HepG2 (cell line): ENCODE measurements at regions not wholly inside any gene's neighbourhood (a gene's known extent, or its start where the extent isn't known, plus 50 kb on each side); places are given as distances from the start of the nearest gene placed in this dataset.

ENCODE experiments used
- HNRNPH1 ChIP-seq: fragments of 200-400 bp; formaldehyde crosslinking; optimal IDR thresholded peaks from 2 replicates; pipeline ENCODE3; 2017; ENCODE audit warnings: mild to moderate bottlenecking, low read depth, low read length
- KDM3A ChIP-seq: IDR thresholded peaks from 2 replicates; pipeline ENCODE4 v1.6.1; 2018; ENCODE audit warnings: low read depth, missing compliant biosample characterization
- TCF7 ChIP-seq: sonication (generic); IDR thresholded peaks from 2 replicates; pipeline ENCODE4 v1.6.1; 2016; ENCODE audit warnings: antibody characterized with exemption, low read depth
- ZBTB42 ChIP-seq: sonication (generic); formaldehyde crosslinking; IDR thresholded peaks from 2 replicates; pipeline ENCODE4 v1.5.0; 2020; ENCODE audit warnings: mild to moderate bottlenecking, missing genetic modification reagents
- ZC3H4 ChIP-seq: sonication (generic); formaldehyde crosslinking; IDR thresholded peaks from 2 replicates; pipeline ENCODE4 v1.4.0; 2020; ENCODE audit warnings: missing genetic modification reagents, borderline replicate concordance
- ZHX1 ChIP-seq: sonication (generic); formaldehyde crosslinking; IDR thresholded peaks from 2 replicates; pipeline ENCODE4 v1.8.1; 2022; ENCODE audit warnings: low read depth, mild to moderate bottlenecking, missing genetic modification reagents
- ZNF24 ChIP-seq: fragments of 450-650 bp; IDR thresholded peaks from 2 replicates; pipeline ENCODE4 v1.6.1; 2017; ENCODE audit warnings: antibody characterized with exemption, mild to moderate bottlenecking
- ZNF264 ChIP-seq: sonication (generic); formaldehyde crosslinking; IDR thresholded peaks from 2 replicates; pipeline ENCODE4 v1.4.0; 2020; ENCODE audit warnings: missing genetic modification reagents
- ZNF280B ChIP-seq: sonication (generic); formaldehyde crosslinking; IDR thresholded peaks from 2 replicates; pipeline ENCODE4 v1.5.0; 2020; ENCODE audit warnings: missing genetic modification reagents, mild to moderate bottlenecking, borderline replicate concordance
- ZNF607 ChIP-seq: sonication (generic); formaldehyde crosslinking; IDR thresholded peaks from 2 replicates; pipeline ENCODE4 v1.5.1; 2020; ENCODE audit warnings: missing genetic modification reagents, mild to moderate bottlenecking, borderline replicate concordance
- ZXDC ChIP-seq: sonication (generic); formaldehyde crosslinking; IDR thresholded peaks from 2 replicates; pipeline ENCODE4 v1.5.0; 2020; ENCODE audit warnings: mild to moderate bottlenecking, missing genetic modification reagents
- TF ChIP-seq, protein P1 (sequence below): sonication (generic); formaldehyde crosslinking; IDR thresholded peaks from 2 replicates; pipeline ENCODE4 v1.8.0; 2023; ENCODE audit warnings: mild to moderate bottlenecking, missing genetic modification reagents
- TF ChIP-seq, protein P2 (sequence below): sonication (generic); formaldehyde crosslinking; IDR thresholded peaks from 2 replicates; pipeline ENCODE4 v1.4.0; 2020; ENCODE audit warnings: mild to moderate bottlenecking, missing genetic modification reagents
- TF ChIP-seq, protein P3 (sequence below): sonication (generic); formaldehyde crosslinking; IDR thresholded peaks from 2 replicates; pipeline ENCODE4 v1.4.0; 2020; ENCODE audit warnings: missing genetic modification reagents, borderline replicate concordance
- TF ChIP-seq, protein P4 (sequence below): fragments of 450-650 bp; IDR thresholded peaks from 2 replicates; pipeline ENCODE4 v1.6.1; 2017

DNA sequence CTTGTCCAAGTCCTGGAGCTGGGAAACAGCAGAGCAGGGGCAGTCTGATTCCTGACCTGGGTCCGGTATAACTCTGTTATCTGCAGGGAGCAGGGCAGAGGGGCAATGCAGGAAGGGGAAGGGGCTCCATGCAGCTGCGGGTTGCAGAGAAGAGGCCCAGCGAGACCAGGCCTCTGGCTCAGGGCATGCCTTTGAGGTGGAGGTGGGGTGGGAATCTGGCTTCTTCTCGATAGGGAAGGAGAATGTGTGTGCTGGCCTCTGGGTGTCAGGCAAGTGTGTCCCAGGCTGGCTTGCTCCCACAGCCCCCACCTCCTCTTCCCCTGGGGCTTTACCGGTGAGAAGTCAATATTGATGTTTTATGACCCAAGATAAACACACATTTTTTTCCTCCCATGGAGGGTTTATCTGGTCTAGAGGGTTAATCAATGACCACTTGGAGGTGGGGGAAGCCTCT is 187.1 kb upstream of the HAAO start (continued):
- no peak for TF ChIP-seq HNRNPH1
- no peak for TF ChIP-seq ZC3H4 (CRISPR knock-in tag)
- peak; percentile 55; the same call in 1 of the 2 replicates for TF ChIP-seq ZNF280B (CRISPR knock-in tag)
- peak; percentile 72 for TF ChIP-seq ZNF24
- TF ChIP-seq, protein P1, sequence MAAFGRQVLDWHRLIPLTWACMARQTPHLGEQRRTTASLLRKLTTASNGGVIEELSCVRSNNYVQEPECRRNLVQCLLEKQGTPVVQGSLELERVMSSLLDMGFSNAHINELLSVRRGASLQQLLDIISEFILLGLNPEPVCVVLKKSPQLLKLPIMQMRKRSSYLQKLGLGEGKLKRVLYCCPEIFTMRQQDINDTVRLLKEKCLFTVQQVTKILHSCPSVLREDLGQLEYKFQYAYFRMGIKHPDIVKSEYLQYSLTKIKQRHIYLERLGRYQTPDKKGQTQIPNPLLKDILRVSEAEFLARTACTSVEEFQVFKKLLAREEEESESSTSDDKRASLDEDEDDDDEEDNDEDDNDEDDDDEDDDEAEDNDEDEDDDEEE, result peak; percentile 90; the same call in 1 of the 2 replicates
- peak; percentile 75; the same call in 1 of the 2 replicates for TF ChIP-seq ZHX1 (CRISPR knock-in tag)
- TF ChIP-seq ZNF264 (CRISPR knock-in tag), result peak; percentile 82; the same call in 1 of the 2 replicates
- TF ChIP-seq ZBTB42 (CRISPR knock-in tag), result peak; percentile 73; the same call in 1 of the 2 replicates
- TF ChIP-seq, protein P2, sequence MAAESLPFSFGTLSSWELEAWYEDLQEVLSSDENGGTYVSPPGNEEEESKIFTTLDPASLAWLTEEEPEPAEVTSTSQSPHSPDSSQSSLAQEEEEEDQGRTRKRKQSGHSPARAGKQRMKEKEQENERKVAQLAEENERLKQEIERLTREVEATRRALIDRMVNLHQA (CRISPR knock-in tag), result no peak
- TF ChIP-seq, protein P3, sequence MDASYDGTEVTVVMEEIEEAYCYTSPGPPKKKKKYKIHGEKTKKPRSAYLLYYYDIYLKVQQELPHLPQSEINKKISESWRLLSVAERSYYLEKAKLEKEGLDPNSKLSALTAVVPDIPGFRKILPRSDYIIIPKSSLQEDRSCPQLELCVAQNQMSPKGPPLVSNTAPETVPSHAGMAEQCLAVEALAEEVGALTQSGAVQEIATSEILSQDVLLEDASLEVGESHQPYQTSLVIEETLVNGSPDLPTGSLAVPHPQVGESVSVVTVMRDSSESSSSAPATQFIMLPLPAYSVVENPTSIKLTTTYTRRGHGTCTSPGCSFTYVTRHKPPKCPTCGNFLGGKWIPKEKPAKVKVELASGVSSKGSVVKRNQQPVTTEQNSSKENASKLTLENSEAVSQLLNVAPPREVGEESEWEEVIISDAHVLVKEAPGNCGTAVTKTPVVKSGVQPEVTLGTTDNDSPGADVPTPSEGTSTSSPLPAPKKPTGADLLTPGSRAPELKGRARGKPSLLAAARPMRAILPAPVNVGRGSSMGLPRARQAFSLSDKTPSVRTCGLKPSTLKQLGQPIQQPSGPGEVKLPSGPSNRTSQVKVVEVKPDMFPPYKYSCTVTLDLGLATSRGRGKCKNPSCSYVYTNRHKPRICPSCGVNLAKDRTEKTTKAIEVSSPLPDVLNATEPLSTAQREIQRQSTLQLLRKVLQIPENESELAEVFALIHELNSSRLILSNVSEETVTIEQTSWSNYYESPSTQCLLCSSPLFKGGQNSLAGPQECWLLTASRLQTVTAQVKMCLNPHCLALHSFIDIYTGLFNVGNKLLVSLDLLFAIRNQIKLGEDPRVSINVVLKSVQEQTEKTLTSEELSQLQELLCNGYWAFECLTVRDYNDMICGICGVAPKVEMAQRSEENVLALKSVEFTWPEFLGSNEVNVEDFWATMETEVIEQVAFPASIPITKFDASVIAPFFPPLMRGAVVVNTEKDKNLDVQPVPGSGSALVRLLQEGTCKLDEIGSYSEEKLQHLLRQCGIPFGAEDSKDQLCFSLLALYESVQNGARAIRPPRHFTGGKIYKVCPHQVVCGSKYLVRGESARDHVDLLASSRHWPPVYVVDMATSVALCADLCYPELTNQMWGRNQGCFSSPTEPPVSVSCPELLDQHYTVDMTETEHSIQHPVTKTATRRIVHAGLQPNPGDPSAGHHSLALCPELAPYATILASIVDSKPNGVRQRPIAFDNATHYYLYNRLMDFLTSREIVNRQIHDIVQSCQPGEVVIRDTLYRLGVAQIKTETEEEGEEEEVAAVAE, result peak; percentile 69; the same call in 1 of the 2 replicates
- TF ChIP-seq, protein P4, sequence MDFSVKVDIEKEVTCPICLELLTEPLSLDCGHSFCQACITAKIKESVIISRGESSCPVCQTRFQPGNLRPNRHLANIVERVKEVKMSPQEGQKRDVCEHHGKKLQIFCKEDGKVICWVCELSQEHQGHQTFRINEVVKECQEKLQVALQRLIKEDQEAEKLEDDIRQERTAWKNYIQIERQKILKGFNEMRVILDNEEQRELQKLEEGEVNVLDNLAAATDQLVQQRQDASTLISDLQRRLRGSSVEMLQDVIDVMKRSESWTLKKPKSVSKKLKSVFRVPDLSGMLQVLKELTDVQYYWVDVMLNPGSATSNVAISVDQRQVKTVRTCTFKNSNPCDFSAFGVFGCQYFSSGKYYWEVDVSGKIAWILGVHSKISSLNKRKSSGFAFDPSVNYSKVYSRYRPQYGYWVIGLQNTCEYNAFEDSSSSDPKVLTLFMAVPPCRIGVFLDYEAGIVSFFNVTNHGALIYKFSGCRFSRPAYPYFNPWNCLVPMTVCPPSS, result no peak
- TF ChIP-seq TCF7, result peak; percentile 80
- TF ChIP-seq ZXDC, result no peak
- TF ChIP-seq KDM3A (CRISPR knock-in tag), result 0 out of 2 replicates have a peak, but pooled peaks have one; percentile 84
- peak; percentile 72; the same call in 1 of the 2 replicates for TF ChIP-seq ZNF607 (CRISPR knock-in tag)
